ENCODE measurements at regions not wholly inside any gene's neighbourhood (a gene's known extent, or its start where the extent isn't known, plus 50 kb on each side); places are given as distances from the start of the nearest gene placed in this dataset.
A peak's percentile ranks its signal among the peaks of the same experiment; 100 is the strongest.

DNA sequence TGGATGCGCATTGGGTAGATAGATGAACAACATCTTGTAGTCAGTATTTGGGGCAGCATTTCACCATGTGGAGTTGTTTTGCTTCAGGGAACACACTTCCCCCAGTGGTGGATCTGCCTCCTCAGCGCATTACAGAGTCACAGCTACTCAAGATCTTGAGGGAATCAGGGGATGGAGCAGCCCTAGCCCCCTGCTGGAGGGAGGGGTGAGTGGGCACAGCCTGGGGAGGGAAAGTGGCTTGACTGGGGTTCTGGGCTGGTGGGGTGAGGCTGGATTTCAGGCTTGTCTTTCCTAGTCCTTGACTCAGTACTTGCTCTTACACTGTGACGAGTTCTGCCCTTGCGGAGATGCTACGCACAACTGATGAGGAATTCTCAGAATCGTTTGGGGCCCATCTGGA is 271.0 kb upstream of the HS6ST1 start:
- TF ChIP-seq, protein P1, sequence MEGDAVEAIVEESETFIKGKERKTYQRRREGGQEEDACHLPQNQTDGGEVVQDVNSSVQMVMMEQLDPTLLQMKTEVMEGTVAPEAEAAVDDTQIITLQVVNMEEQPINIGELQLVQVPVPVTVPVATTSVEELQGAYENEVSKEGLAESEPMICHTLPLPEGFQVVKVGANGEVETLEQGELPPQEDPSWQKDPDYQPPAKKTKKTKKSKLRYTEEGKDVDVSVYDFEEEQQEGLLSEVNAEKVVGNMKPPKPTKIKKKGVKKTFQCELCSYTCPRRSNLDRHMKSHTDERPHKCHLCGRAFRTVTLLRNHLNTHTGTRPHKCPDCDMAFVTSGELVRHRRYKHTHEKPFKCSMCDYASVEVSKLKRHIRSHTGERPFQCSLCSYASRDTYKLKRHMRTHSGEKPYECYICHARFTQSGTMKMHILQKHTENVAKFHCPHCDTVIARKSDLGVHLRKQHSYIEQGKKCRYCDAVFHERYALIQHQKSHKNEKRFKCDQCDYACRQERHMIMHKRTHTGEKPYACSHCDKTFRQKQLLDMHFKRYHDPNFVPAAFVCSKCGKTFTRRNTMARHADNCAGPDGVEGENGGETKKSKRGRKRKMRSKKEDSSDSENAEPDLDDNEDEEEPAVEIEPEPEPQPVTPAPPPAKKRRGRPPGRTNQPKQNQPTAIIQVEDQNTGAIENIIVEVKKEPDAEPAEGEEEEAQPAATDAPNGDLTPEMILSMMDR (conservative IDR thresholded peaks at IDR 0.05; ENCODE audit: low read depth, low read length) = no peak
- no peak for DNase-seq (ENCODE audit: low read depth)
- no peak overlapping the region for H3K4me3 ChIP-seq (ENCODE audit: low read length)

DNA sequence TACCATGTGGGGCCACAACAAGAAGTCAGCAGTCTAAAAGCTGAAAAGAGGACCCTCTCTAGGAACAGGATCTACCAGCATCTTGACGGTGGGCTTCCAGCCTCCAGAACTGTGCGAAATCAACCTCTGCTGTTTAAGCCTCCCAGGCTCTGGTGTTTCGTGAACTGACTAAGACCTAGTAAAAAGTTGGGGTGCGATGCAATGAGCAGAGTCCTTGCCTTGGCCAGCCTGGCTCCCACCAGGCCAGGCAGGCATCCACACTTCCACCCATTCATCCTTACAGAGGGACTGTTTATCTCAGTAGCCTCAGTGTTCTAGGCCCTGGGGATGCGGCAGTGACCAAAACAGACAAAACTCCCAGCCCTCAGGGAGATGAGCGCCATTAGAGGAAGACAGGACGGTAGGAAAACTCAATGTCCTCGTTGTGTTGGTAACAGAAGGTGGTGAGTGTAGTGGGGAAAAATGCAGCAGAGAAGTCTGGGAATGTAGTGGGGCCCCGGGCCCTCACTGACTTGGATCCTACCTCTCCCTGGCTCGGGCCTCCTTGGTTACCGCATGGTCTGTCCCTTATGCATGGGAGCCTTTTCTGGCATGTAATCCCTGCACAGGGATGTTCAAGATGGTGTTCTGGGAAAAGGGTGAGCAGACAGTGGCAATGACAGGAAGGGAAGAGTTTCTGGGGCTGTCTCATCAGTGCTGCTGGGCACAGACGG is 271.8 kb upstream of the HS6ST1 start:
- H3K4me3 ChIP-seq (ENCODE audit: low read length) = no peak overlapping the region
- DNase-seq (ENCODE audit: low read depth) = no peak
- TF ChIP-seq, protein P1 (conservative IDR thresholded peaks at IDR 0.05; ENCODE audit: low read depth, low read length) = no peak

DNA sequence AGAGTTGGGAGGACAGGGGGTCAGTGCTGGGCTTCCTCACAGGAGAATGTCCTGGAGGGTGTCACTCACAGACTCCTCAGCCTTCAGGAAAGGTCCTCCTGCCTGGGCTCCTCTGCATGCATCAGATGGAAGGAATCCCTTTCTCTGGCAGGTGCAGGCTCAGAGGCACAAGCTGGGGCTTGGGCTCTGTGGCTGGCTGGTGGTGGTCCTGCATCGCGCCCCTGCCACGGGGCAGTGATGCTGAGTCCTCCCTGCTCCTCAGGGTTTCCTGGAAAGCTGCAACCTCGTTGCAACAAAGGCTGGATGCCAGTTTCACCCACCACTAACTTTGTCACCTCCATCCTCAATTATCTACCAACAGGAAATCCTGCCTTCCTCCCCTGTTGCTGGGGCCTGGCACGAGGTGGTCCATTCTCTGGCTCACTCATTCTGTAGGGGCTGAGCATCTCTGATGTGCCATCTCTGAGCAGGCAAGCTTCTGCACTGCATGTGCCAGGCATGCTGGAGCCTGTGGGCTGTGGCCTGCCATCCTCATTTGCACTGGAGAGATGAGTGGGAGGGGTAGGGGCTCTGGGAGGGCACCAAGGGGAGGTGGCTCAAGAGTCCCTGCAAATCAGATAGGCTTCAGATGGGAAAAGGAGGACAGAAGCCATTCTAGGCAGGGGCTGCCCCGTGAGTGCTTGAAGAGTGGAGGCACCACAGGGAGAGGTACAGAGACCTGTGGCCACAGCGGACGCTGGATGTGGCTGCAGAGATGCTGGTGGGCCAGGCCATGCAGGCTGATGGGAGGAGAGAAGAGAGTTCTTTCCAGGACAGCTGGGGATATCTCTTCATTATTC is 272.6 kb upstream of the HS6ST1 start:
- H3K4me3 ChIP-seq (ENCODE audit: low read length) = no peak overlapping the region
- TF ChIP-seq, protein P1 (conservative IDR thresholded peaks at IDR 0.05; ENCODE audit: low read depth, low read length) = no peak
- DNase-seq (ENCODE audit: low read depth) = no peak

DNA sequence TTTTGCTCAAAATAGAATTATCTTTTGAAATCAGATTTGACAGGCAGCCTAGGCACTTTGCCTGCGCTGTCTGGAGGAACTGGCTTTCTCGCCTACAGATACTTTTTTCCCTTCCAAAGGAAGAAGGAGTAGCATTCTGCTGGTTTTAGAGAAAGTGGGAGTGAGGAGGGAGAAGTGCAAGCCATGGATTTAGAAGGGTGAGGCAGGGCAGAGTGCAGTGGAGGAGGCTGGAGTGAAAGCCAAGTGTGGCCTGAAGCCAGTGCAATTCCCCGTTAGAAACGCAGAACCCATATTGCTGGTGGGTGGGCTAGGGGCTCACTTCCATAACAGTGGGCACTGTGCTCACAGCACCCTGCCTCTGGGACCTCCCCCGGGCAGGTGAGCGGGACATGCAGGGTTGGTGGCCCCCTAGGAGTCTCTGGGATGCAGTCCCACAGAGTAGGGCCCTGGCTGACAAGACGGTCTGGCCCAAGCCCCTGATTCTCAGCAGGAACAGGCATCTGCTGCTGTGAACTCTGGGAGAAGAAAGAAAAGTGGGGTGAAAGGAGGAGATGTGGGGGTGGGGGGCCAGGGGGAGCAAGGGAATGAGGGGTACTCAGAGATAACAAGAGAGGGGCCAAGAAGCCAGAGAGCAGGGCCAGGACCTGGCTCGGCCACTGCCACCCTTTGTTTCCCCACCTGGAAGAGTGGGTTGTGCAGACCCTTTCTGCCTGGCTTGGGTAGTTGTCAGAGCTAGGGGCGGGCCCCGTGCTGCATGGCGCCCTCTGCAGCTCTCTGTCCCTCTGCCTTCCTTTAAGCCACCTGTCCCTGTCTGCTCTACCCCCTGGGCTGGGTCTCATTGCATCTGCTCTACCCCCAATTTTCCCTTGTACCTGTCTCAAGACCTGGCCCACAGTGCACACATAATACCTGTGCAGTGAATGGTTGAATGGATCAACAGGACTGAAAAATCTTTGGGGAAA is 273.5 kb upstream of the HS6ST1 start:
- no peak for DNase-seq (ENCODE audit: low read depth)
- no peak overlapping the region for H3K4me3 ChIP-seq (ENCODE audit: low read length)
- TF ChIP-seq, protein P1 (conservative IDR thresholded peaks at IDR 0.05; ENCODE audit: low read depth, low read length) = no peak

DNA sequence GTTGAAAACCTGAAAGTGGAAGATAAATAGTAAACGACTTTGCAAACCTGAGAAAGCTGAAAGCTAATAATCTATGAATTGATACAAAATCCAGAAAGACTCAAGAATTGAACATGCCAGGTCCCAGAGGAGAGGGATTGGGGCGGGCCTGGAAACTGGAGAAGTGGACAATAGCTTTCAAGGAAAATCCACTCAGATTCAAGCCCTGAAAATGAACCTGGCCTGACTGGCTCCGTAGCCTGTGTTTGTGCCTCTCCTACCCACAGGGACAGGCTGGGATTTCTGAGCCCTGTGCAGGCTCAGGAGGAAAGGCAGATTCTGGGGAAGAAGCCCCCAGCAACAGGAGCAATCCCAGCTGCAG is 274.8 kb upstream of the HS6ST1 start:
- no peak overlapping the region for H3K4me3 ChIP-seq (ENCODE audit: low read length)
- DNase-seq (ENCODE audit: low read depth) = no peak
- TF ChIP-seq, protein P1 (conservative IDR thresholded peaks at IDR 0.05; ENCODE audit: low read depth, low read length) = no peak

DNA sequence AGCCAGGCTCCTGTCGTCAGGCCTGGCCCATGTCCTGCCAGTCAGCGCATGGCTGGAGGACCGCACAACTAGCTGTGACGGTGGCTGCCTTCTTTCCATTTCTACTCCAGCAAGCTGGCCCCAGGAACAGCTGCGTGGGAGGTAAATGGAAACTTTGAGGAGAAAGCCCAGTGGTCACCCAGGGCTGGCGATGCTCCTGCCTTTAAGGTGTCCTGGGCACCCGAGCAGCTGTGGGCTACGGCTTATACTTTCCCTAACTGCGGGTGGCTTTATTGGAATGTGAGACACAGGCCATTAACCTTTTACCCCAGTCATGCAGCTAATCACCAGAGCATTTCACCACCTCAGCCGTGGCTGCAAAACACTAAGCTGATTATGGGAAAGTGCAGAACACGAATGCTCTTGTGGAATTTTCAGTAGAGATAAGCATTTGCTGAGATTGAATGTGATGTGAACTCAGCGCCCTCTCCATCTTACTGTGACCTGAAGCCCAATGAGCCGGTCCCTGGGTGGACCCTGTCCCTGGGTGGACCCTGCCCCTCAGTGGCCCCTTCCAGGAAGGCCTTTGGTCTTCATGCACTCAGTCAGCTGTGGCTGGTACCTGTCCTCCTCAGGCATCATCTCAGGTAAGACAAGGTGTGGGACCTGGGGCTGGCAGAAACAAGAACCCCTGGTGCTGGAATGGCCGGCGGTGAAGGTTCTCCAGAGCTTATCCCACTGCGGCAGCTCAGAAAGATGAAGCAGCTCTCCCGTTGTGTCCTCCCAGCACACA is 275.4 kb upstream of the HS6ST1 start:
- H3K4me3 ChIP-seq (ENCODE audit: low read length) = no peak overlapping the region
- TF ChIP-seq, protein P1 (conservative IDR thresholded peaks at IDR 0.05; ENCODE audit: low read depth, low read length) = no peak
- DNase-seq (ENCODE audit: low read depth) = peak; percentile 74

Data from retinal pigment epithelial cell (primary cell).